ENCODE measurements at regions not wholly inside any gene's neighbourhood (a gene's known extent, or its start where the extent isn't known, plus 50 kb on each side); places are given as distances from the start of the nearest gene placed in this dataset.

DNA sequence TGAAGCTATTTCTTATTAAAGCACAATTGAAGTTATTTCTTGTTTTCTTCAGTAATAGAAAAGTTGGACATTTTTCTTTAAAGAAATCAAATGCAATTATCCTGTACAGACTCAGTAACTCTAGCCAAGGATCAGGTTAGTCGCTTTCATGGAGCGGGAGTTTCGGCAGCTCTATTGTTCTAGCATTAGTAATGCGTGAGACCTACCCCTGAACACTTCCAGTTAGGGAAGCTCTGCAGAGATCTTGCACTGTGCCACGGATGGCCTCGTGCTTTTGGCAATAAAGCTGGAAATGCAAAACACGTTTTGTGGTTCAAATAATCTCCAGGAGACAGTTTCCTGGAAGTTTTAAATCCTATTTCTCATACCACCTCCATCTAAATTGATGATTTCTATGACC is 488.4 kb downstream of the SETD4 start:
- TF ChIP-seq, protein P1, sequence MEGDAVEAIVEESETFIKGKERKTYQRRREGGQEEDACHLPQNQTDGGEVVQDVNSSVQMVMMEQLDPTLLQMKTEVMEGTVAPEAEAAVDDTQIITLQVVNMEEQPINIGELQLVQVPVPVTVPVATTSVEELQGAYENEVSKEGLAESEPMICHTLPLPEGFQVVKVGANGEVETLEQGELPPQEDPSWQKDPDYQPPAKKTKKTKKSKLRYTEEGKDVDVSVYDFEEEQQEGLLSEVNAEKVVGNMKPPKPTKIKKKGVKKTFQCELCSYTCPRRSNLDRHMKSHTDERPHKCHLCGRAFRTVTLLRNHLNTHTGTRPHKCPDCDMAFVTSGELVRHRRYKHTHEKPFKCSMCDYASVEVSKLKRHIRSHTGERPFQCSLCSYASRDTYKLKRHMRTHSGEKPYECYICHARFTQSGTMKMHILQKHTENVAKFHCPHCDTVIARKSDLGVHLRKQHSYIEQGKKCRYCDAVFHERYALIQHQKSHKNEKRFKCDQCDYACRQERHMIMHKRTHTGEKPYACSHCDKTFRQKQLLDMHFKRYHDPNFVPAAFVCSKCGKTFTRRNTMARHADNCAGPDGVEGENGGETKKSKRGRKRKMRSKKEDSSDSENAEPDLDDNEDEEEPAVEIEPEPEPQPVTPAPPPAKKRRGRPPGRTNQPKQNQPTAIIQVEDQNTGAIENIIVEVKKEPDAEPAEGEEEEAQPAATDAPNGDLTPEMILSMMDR (IDR thresholded peaks at IDR 0.05): no peak
- TF ChIP-seq POLR2A (IDR thresholded peaks at IDR 0.05): no peak
- Histone ChIP-seq H3K4me1 (no peaks in the 10 kb centered on the region), H3K27ac (no peak overlapping the region), H3K4me3 (no peak overlapping the region), H3K9me3 (no peaks in the 10 kb centered on the region), H3K27me3 (no peaks in the 10 kb centered on the region), H3K36me3 (no peaks in the 10 kb centered on the region)
- no peak for DNase-seq

- Histone ChIP-seq H3K4me3 (no peak overlapping the region), H3K27me3 (no peaks in the 10 kb centered on the region), H3K4me1 (no peaks in the 10 kb centered on the region), H3K27ac (no peak overlapping the region), H3K9me3 (no peaks in the 10 kb centered on the region), H3K36me3 (no peaks in the 10 kb centered on the region)
- no peak for TF ChIP-seq POLR2A (IDR thresholded peaks at IDR 0.05)
- TF ChIP-seq, protein P1 (IDR thresholded peaks at IDR 0.05): no peak
- DNase-seq: no peak
These were observed 491.7 kb downstream of the SETD4 start for GRCh38 chr21:35568643-35569042.

DNA sequence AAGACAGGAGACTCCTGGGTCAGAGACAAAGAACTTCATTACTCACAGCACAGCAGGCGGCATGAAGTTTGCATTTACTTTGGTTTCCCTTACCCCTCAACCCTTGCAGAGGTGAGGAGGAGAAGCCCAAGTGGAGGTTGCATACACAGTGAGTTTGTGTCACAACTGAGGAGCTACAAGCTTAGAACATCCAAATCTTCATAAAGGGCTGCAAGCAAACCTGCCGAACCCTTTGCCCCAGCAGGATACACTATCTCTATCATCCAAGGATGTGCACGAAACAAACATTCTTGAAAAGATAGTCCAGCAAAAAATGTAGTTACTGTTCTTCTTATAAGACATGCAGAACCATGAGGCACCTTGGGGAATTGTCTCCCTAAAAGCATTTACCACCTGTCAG is 493.5 kb downstream of the SETD4 start:
- Histone ChIP-seq H3K4me3 (no peak overlapping the region), H3K36me3 (no peaks in the 10 kb centered on the region), H3K9me3 (no peaks in the 10 kb centered on the region), H3K27me3 (no peaks in the 10 kb centered on the region), H3K27ac (no peak overlapping the region), H3K4me1 (no peaks in the 10 kb centered on the region)
- no peak for TF ChIP-seq POLR2A (IDR thresholded peaks at IDR 0.05)
- TF ChIP-seq, protein P1 (IDR thresholded peaks at IDR 0.05): no peak
- no peak for DNase-seq

DNA sequence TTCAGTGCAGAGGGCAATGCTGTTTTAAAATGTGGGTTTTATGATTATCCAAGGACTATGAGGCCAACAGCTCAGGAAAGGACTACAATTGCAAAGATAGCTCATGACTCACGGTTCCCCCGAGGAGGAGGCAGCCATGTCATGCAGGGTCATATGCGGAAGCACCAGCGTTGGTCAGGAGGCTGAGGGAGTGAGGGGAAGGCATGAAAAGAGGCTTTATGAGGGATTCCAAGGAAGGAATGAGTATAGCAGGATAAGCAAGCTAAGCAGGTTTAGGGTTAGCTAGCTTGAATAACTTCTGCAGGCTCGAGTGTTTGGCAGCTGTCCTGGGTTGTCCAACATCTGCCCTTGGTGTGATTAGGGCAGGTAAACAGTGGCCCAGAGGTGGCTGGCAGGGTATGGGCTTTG is 495.1 kb downstream of the SETD4 start:
- Histone ChIP-seq H3K9me3 (no peaks in the 10 kb centered on the region), H3K4me1 (no peaks in the 10 kb centered on the region), H3K27ac (no peak overlapping the region), H3K4me3 (no peak overlapping the region), H3K36me3 (no peaks in the 10 kb centered on the region), H3K27me3 (no peaks in the 10 kb centered on the region)
- DNase-seq: no peak
- no peak for TF ChIP-seq POLR2A (IDR thresholded peaks at IDR 0.05)
- TF ChIP-seq, protein P1 (IDR thresholded peaks at IDR 0.05): no peak

GRCh38 chr21:35563885-35564451 is 496.4 kb downstream of the SETD4 start:
- no peaks in the 10 kb centered on the region for H3K4me1 ChIP-seq
- H3K27ac ChIP-seq: no peak overlapping the region
- TF ChIP-seq, protein P1 (IDR thresholded peaks at IDR 0.05): no peak
- TF ChIP-seq POLR2A (IDR thresholded peaks at IDR 0.05): no peak
- H3K27me3 ChIP-seq: no peaks in the 10 kb centered on the region
- H3K9me3 ChIP-seq: no peaks in the 10 kb centered on the region
- no peak overlapping the region for H3K4me3 ChIP-seq
- H3K36me3 ChIP-seq: no peaks in the 10 kb centered on the region
- no peak for DNase-seq

DNA sequence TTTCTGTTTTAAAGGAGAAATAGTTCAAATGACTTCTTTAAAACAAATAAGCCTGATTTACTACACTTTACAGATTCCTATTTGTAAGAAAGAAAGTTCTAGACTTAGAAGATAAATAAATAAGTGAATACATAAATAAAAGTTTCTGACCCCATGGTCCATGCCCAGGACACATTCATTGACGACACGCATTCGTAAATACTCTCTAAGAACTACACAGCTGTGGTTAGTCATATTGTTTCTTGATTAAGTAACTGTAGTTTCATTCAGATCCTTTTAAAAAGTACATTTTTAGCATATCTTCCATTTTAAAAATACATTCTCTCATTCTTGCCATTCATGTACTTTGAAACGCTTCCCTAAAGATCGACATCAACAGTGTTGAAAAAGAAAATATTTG is 497.4 kb downstream of the SETD4 start:
- DNase-seq: no peak
- no peaks in the 10 kb centered on the region for H3K9me3 ChIP-seq
- H3K27me3 ChIP-seq: no peaks in the 10 kb centered on the region
- H3K4me3 ChIP-seq: no peak overlapping the region
- H3K27ac ChIP-seq: no peak overlapping the region
- no peaks in the 10 kb centered on the region for H3K4me1 ChIP-seq
- no peaks in the 10 kb centered on the region for H3K36me3 ChIP-seq
- TF ChIP-seq, protein P1 (IDR thresholded peaks at IDR 0.05): no peak
- TF ChIP-seq POLR2A (IDR thresholded peaks at IDR 0.05): no peak
